ENCODE measurements at regions not wholly inside any gene's neighbourhood (a gene's known extent, or its start where the extent isn't known, plus 50 kb on each side); places are given as distances from the start of the nearest gene placed in this dataset.

- TF ChIP-seq POLR2A (IDR thresholded peaks at IDR 0.05; ENCODE audit: low read depth, low read length) (no peak), POLR2AphosphoS5 (IDR thresholded peaks at IDR 0.05; ENCODE audit: low read depth, low read length) (no peak)
These were observed 279.5 kb downstream of the ETNK1 start for GRCh38 chr12:22904485-22904884.
